ENCODE measurements at regions not wholly inside any gene's neighbourhood (a gene's known extent, or its start where the extent isn't known, plus 50 kb on each side); places are given as distances from the start of the nearest gene placed in this dataset.

- Histone ChIP-seq H4K20me1 (ENCODE audit: insufficient read depth) (no peaks in the 10 kb centered on the region), H3K9me3 (ENCODE audit: low read length) (no peaks in the 10 kb centered on the region), H3K36me3 (ENCODE audit: insufficient read depth, low read length) (no peaks in the 10 kb centered on the region), H3K4me2 (ENCODE audit: low read length) (no peak overlapping the region), H3K27me3 (ENCODE audit: insufficient read depth, low read depth, low read length) (no peaks in the 10 kb centered on the region), H3F3A (ENCODE audit: insufficient read depth, low read length, poor library complexity, severe bottlenecking) (no peaks in the 10 kb centered on the region), H3K27ac (ENCODE audit: low read length) (no peak overlapping the region), H3K9me2 (ENCODE audit: insufficient read depth, low read length) (no peaks in the 10 kb centered on the region), H3K9ac (ENCODE audit: low read length) (no peak overlapping the region), H3K4me3 (ENCODE audit: low read length) (no peak overlapping the region), H2AFZ (ENCODE audit: low read depth, low read length) (no peak overlapping the region), H3K79me2 (replicated peaks; ENCODE audit: insufficient read depth, low read length) (no peaks in the 10 kb centered on the region)
- TF ChIP-seq, protein P1, sequence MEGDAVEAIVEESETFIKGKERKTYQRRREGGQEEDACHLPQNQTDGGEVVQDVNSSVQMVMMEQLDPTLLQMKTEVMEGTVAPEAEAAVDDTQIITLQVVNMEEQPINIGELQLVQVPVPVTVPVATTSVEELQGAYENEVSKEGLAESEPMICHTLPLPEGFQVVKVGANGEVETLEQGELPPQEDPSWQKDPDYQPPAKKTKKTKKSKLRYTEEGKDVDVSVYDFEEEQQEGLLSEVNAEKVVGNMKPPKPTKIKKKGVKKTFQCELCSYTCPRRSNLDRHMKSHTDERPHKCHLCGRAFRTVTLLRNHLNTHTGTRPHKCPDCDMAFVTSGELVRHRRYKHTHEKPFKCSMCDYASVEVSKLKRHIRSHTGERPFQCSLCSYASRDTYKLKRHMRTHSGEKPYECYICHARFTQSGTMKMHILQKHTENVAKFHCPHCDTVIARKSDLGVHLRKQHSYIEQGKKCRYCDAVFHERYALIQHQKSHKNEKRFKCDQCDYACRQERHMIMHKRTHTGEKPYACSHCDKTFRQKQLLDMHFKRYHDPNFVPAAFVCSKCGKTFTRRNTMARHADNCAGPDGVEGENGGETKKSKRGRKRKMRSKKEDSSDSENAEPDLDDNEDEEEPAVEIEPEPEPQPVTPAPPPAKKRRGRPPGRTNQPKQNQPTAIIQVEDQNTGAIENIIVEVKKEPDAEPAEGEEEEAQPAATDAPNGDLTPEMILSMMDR (IDR thresholded peaks at IDR 0.05; ENCODE audit: poor library complexity, severe bottlenecking), result no peak
- TF ChIP-seq MXI1 (conservative IDR thresholded peaks at IDR 0.05; ENCODE audit: poor library complexity, severe bottlenecking), result no peak
- no peak for TF ChIP-seq POLR2AphosphoS5 (IDR thresholded peaks at IDR 0.05)
- no peak for TF ChIP-seq EP300 (conservative IDR thresholded peaks at IDR 0.05; ENCODE audit: poor library complexity, severe bottlenecking)
- TF ChIP-seq RAD21 (conservative IDR thresholded peaks at IDR 0.05), result no peak
- TF ChIP-seq TAF1 (IDR thresholded peaks at IDR 0.05; ENCODE audit: low read depth), result no peak
- no peak for TF ChIP-seq EZH2 (IDR thresholded peaks at IDR 0.05; ENCODE audit: borderline replicate concordance, insufficient read depth, low read length, poor library complexity, severe bottlenecking)
- TF ChIP-seq REST (IDR thresholded peaks at IDR 0.05; ENCODE audit: borderline replicate concordance), result no peak
- TF ChIP-seq SMC3 (conservative IDR thresholded peaks at IDR 0.05; ENCODE audit: poor library complexity), result no peak
Measured at GRCh38 chr6:74607468-74607867, 598.4 kb downstream of the COL12A1 start.

GRCh38 chr6:74606582-74607071 lies 599.2 kb downstream of the COL12A1 start:
- Histone ChIP-seq H3K9me3 (ENCODE audit: low read length) (no peaks in the 10 kb centered on the region), H3K9ac (ENCODE audit: low read length) (no peak overlapping the region), H3K4me3 (ENCODE audit: low read length) (no peak overlapping the region), H3F3A (ENCODE audit: insufficient read depth, low read length, poor library complexity, severe bottlenecking) (no peaks in the 10 kb centered on the region), H3K27me3 (ENCODE audit: insufficient read depth, low read depth, low read length) (no peaks in the 10 kb centered on the region), H3K79me2 (replicated peaks; ENCODE audit: insufficient read depth, low read length) (no peaks in the 10 kb centered on the region), H3K9me2 (ENCODE audit: insufficient read depth, low read length) (no peaks in the 10 kb centered on the region), H3K4me2 (ENCODE audit: low read length) (no peak overlapping the region), H2AFZ (ENCODE audit: low read depth, low read length) (no peak overlapping the region), H3K27ac (ENCODE audit: low read length) (no peak overlapping the region), H4K20me1 (ENCODE audit: insufficient read depth) (no peaks in the 10 kb centered on the region), H3K36me3 (ENCODE audit: insufficient read depth, low read length) (no peaks in the 10 kb centered on the region)
- no peak for TF ChIP-seq EZH2 (IDR thresholded peaks at IDR 0.05; ENCODE audit: borderline replicate concordance, insufficient read depth, low read length, poor library complexity, severe bottlenecking)
- no peak for TF ChIP-seq SMC3 (conservative IDR thresholded peaks at IDR 0.05; ENCODE audit: poor library complexity)
- TF ChIP-seq POLR2AphosphoS5 (IDR thresholded peaks at IDR 0.05), result no peak
- no peak for TF ChIP-seq EP300 (conservative IDR thresholded peaks at IDR 0.05; ENCODE audit: poor library complexity, severe bottlenecking)
- TF ChIP-seq TAF1 (IDR thresholded peaks at IDR 0.05; ENCODE audit: low read depth), result no peak
- TF ChIP-seq RAD21 (conservative IDR thresholded peaks at IDR 0.05), result no peak
- TF ChIP-seq REST (IDR thresholded peaks at IDR 0.05; ENCODE audit: borderline replicate concordance), result no peak
- TF ChIP-seq, protein P1 (IDR thresholded peaks at IDR 0.05; ENCODE audit: poor library complexity, severe bottlenecking), result no peak
- TF ChIP-seq MXI1 (conservative IDR thresholded peaks at IDR 0.05; ENCODE audit: poor library complexity, severe bottlenecking), result no peak

All from neural cell (in vitro differentiated cells).